ENCODE measurements at regions not wholly inside any gene's neighbourhood (a gene's known extent, or its start where the extent isn't known, plus 50 kb on each side); places are given as distances from the start of the nearest gene placed in this dataset.

DNA sequence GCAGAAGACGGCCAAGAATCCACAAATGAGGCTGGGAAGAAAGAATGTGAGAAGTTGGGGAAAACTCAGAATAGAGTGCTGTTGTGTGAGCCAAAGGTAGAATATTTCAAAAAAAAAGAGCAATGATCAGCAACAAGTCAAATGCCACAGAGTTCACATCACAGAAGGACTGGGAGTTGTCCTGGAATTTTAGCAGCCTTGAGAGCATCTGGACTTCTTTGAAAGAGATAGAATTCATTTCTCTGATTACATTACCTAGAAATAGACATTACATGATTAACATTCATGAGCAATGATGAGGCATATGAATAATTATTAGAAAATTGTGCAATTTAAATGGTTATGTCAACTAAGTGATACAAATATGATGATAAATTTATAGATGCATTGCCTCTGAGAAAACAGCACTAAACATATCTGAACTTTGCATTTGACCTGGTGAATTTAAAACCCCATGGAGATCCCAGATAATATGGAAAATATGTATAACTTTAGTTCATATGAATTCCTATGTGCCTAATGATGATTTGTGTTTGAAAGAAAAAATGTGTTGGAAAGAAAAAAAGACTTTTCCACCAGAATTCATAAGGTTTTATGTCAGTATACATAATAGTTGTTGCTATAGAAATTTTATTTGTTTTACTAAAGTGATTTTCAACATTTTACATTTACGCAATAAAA, 186.2 kb downstream of the POSTN start:
- H3K27ac Mint-ChIP-seq = no peak overlapping the region
- intact Hi-C loops (cut with micrococcal nuclease) = no loop called here
- H3K9me3 Mint-ChIP-seq = peaks cover 3% of the 10 kb centered on the region
- no peaks in the 10 kb centered on the region for H3K4me1 Mint-ChIP-seq
- no peak for DNase-seq
- H3K27me3 Mint-ChIP-seq = no peaks in the 10 kb centered on the region
- no peaks in the 10 kb centered on the region for H3K36me3 Mint-ChIP-seq (ENCODE audit: low read depth)
- no peak overlapping the region for H3K4me3 Mint-ChIP-seq

GRCh38 chr13:37410316-37410715, 188.3 kb downstream of the POSTN start:
- no peaks in the 10 kb centered on the region for H3K36me3 Mint-ChIP-seq (ENCODE audit: low read depth)
- intact Hi-C loops (cut with micrococcal nuclease) = no loop called here
- no peak overlapping the region for H3K27ac Mint-ChIP-seq

GRCh38 chr13:37409756-37410155, 188.8 kb downstream of the POSTN start:
- Mint-ChIP-seq H3K36me3 (ENCODE audit: low read depth) (no peaks in the 10 kb centered on the region), H3K4me3 (no peak overlapping the region), H3K27ac (no peak overlapping the region), H3K4me1 (no peaks in the 10 kb centered on the region), H3K9me3 (peaks cover 3% of the 10 kb centered on the region), H3K27me3 (no peaks in the 10 kb centered on the region)
- DNase-seq = peak; percentile 12
- intact Hi-C loops (cut with micrococcal nuclease) = no loop called here

More at GRCh38 chr13:37410316-37410715, 188.3 kb downstream of the POSTN start:
- peaks cover 3% of the 10 kb centered on the region for H3K9me3 Mint-ChIP-seq
- no peak for DNase-seq
- no peaks in the 10 kb centered on the region for H3K27me3 Mint-ChIP-seq
- no peak overlapping the region for H3K4me3 Mint-ChIP-seq
- H3K4me1 Mint-ChIP-seq = no peaks in the 10 kb centered on the region

GRCh38 chr13:37407156-37407555, 191.4 kb downstream of the POSTN start:
- H3K27ac Mint-ChIP-seq = no peak overlapping the region
- no peaks in the 10 kb centered on the region for H3K4me1 Mint-ChIP-seq
- intact Hi-C loops (cut with micrococcal nuclease) = no loop called here
- H3K4me3 Mint-ChIP-seq = no peak overlapping the region
- no peaks in the 10 kb centered on the region for H3K36me3 Mint-ChIP-seq (ENCODE audit: low read depth)
- no peaks in the 10 kb centered on the region for H3K9me3 Mint-ChIP-seq
- no peak for DNase-seq
- H3K27me3 Mint-ChIP-seq = no peaks in the 10 kb centered on the region

DNA sequence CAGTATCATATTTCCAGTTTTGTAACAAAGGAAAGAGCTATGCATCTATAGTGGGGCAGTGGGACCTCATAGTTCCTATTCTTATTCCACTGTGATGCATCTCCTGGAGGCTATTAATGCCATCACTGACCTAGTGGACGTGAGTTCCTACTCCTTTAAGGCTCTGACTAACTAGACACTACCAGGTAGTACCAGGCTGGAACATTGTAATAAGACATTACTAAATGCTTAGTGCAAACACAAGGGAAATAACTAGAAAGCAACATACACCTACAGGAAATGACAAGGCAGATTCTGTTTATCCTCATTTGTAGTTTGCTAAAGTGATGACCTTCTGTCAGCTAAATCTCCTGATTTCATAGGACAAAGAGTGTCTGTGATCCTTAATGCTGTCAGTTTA, 192.5 kb downstream of the POSTN start:
- H3K4me1 Mint-ChIP-seq = no peaks in the 10 kb centered on the region
- no peak for DNase-seq
- no peaks in the 10 kb centered on the region for H3K27me3 Mint-ChIP-seq
- H3K9me3 Mint-ChIP-seq = no peaks in the 10 kb centered on the region
- no peaks in the 10 kb centered on the region for H3K36me3 Mint-ChIP-seq (ENCODE audit: low read depth)
- intact Hi-C loops (cut with micrococcal nuclease) = no loop called here
- H3K4me3 Mint-ChIP-seq = no peak overlapping the region
- no peak overlapping the region for H3K27ac Mint-ChIP-seq

DNA sequence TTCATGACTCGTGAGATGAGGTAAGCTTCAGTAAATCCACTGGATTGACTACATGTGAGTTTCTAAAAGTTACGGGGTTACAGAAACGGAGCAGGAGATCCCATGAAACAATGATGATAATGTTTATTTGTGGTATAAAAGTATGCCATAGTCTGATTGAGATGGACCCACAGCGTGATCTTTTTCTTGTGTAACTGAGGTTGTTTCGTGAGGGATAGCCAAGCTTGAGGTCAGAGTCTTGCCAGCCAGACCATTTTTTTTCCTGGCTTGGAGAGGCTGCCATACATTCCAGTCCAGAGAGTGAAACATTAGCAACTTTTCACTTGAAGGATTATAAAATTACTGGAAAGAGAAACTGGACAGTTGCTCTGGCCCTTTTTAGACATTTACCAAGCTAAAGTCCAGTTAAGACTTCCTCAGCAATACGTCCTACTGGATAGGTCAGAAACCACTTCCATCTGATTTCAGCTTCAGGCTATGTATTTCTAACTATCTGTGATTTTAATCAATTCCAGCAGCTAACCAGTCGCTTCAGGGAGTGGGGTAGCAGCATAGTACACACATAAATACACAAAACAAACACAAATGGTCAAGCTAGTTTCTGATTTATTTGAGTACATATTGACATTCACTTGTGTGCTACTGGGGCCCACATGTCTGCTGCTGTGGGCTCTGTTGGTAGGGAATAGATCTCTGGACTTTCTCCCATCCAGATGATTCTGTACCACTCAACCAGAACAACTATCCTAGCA, 194.6 kb downstream of the POSTN start:
- Mint-ChIP-seq H3K27me3 (no peaks in the 10 kb centered on the region), H3K9me3 (no peaks in the 10 kb centered on the region), H3K36me3 (ENCODE audit: low read depth) (no peaks in the 10 kb centered on the region), H3K27ac (no peak overlapping the region), H3K4me1 (no peaks in the 10 kb centered on the region), H3K4me3 (no peak overlapping the region)
- no peak for DNase-seq
- intact Hi-C loops (cut with micrococcal nuclease) = no loop called here

DNA sequence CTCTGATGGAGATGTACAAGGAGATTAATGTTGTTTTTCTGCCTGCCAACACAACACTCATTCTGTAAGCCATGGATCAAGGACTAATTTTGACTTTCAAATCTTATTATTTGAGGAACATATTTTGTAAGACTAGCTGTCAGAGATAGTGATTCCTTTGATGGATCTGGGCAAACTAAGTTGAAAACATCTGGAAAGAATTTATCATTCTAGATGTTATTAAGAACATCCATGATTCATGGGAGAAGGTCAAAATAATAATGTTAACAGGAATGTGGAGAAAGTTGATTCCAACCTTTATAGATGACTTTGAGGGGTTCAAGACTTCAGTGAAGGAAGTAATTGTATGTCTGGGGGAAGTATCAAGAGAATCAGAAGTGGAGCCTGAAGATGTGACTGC, 196.8 kb downstream of the POSTN start:
- no peak overlapping the region for H3K27ac Mint-ChIP-seq
- no peak for DNase-seq
- H3K27me3 Mint-ChIP-seq = no peaks in the 10 kb centered on the region
- intact Hi-C loops (cut with micrococcal nuclease) = no loop called here
- H3K9me3 Mint-ChIP-seq = peaks cover 9% of the 10 kb centered on the region
- H3K4me1 Mint-ChIP-seq = no peaks in the 10 kb centered on the region
- H3K36me3 Mint-ChIP-seq (ENCODE audit: low read depth) = no peaks in the 10 kb centered on the region
- no peak overlapping the region for H3K4me3 Mint-ChIP-seq

GRCh38 chr13:37397535-37397934, 201.0 kb downstream of the POSTN start:
- H3K4me1 Mint-ChIP-seq = no peaks in the 10 kb centered on the region
- H3K27ac Mint-ChIP-seq = no peak overlapping the region
- intact Hi-C loops (cut with micrococcal nuclease) = no loop called here
- peaks cover 9% of the 10 kb centered on the region for H3K9me3 Mint-ChIP-seq
- H3K4me3 Mint-ChIP-seq = no peak overlapping the region
- no peaks in the 10 kb centered on the region for H3K36me3 Mint-ChIP-seq (ENCODE audit: low read depth)
- H3K27me3 Mint-ChIP-seq = no peaks in the 10 kb centered on the region
- DNase-seq = no peak

DNA sequence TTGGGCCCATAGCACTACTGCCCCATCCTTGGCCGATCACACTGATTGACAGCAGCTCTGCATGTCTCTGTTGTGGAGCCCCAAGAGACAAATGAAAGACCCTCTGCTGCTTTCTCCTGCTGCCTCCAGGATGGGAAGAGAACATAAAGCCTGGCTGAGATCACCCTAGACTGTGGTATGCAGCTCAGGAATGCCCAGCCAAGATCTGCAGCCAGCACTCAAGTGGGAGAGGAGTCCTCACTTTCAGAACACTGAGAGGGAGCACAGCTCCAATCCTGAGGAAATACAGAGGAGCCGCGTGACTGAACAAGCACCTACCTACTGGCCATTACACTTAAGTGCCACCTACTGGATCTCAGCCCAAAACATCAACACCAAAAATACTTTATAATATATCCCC, 203.0 kb downstream of the POSTN start:
- Mint-ChIP-seq H3K4me1 (no peaks in the 10 kb centered on the region), H3K4me3 (no peak overlapping the region), H3K27ac (no peak overlapping the region), H3K9me3 (peaks cover 9% of the 10 kb centered on the region), H3K27me3 (no peaks in the 10 kb centered on the region), H3K36me3 (ENCODE audit: low read depth) (no peaks in the 10 kb centered on the region)
- DNase-seq = no peak
- intact Hi-C loops (cut with micrococcal nuclease) = no loop called here

DNA sequence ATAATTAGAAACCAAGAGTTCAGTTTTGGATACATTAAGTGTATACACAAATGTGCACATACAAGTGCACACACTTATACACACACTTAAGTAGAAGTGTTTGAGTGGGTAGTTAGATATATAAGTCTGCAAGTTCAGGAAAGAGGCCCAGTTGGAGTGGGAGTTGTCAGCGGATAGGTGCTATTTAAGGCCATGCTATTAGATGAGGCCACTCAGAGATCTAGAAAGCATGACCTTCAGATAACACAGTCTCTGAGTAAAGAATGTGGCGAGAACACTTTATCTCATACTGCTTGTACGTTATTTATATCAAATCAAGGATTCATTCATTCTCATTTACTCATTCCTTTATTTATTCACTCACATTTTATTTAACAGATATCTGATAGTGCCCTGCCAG, 206.2 kb downstream of the POSTN start:
- Mint-ChIP-seq H3K36me3 (ENCODE audit: low read depth) (no peaks in the 10 kb centered on the region), H3K27ac (no peak overlapping the region), H3K4me3 (no peak overlapping the region), H3K27me3 (no peaks in the 10 kb centered on the region), H3K9me3 (peaks cover 2% of the 10 kb centered on the region), H3K4me1 (no peaks in the 10 kb centered on the region)
- peak; percentile 9 for DNase-seq
- intact Hi-C loops (cut with micrococcal nuclease) = no loop called here

- Mint-ChIP-seq H3K4me3 (no peak overlapping the region), H3K27me3 (no peaks in the 10 kb centered on the region), H3K9me3 (no peaks in the 10 kb centered on the region), H3K36me3 (ENCODE audit: low read depth) (no peaks in the 10 kb centered on the region), H3K4me1 (no peaks in the 10 kb centered on the region), H3K27ac (no peak overlapping the region)
- intact Hi-C loops (cut with micrococcal nuclease) = no loop called here
- DNase-seq = peak; percentile 7
These were observed 207.8 kb downstream of the POSTN start for GRCh38 chr13:37390735-37391134.

GRCh38 chr13:37385956-37386670, 212.5 kb downstream of the POSTN start:
- intact Hi-C loops (cut with micrococcal nuclease) = no loop called here
- H3K4me1 Mint-ChIP-seq = no peaks in the 10 kb centered on the region

DNA sequence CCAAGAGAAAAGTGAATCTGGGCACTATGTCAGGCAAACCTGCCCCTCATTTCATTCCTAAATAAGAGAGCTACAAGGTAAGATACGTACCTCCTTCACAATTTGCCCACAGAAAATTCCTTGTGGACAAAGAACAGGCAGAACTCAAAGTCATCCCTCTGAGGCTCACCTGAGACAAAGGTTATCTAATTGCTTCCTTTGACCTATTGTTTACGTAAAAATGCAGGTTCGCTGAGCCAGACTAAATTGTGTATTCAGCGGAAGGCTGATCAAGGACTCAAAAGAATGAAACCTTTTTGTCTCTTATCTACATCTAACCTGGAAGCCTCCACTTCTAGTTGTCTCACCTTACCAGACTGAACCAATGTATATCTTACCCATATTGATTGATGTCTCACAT, 213.3 kb downstream of the POSTN start:
- intact Hi-C loops (cut with micrococcal nuclease) = no loop called here
- H3K9me3 Mint-ChIP-seq = no peaks in the 10 kb centered on the region
- H3K36me3 Mint-ChIP-seq (ENCODE audit: low read depth) = no peaks in the 10 kb centered on the region
- no peak overlapping the region for H3K4me3 Mint-ChIP-seq
- no peaks in the 10 kb centered on the region for H3K4me1 Mint-ChIP-seq
- no peak overlapping the region for H3K27ac Mint-ChIP-seq
- H3K27me3 Mint-ChIP-seq = no peaks in the 10 kb centered on the region
- peak; percentile 5 for DNase-seq

More at GRCh38 chr13:37385956-37386670, 212.5 kb downstream of the POSTN start:
- Mint-ChIP-seq H3K9me3 (no peaks in the 10 kb centered on the region), H3K36me3 (ENCODE audit: low read depth) (no peaks in the 10 kb centered on the region), H3K27me3 (no peaks in the 10 kb centered on the region), H3K4me3 (no peak overlapping the region), H3K27ac (no peak overlapping the region)
- peak; percentile 30 for DNase-seq

GRCh38 chr13:37383856-37384370, 214.7 kb downstream of the POSTN start:
- intact Hi-C loops (cut with micrococcal nuclease) = no loop called here
- DNase-seq = no peak
- Mint-ChIP-seq H3K4me1 (no peaks in the 10 kb centered on the region), H3K36me3 (ENCODE audit: low read depth) (no peaks in the 10 kb centered on the region), H3K4me3 (no peak overlapping the region), H3K9me3 (no peaks in the 10 kb centered on the region), H3K27ac (no peak overlapping the region), H3K27me3 (no peaks in the 10 kb centered on the region)
